BE2C (cell line): ENCODE measurements at regions not wholly inside any gene's neighbourhood (a gene's known extent, or its start where the extent isn't known, plus 50 kb on each side); places are given as distances from the start of the nearest gene placed in this dataset.

Source experiments
- DNase-seq: peaks from one replicate; pipeline ENCODE4 v3.0.0-alpha.2; 2020
- H3K27me3 ChIP-seq: fragments of 250-450 bp; sonication (Bioruptor Pico); 2 replicates; pipeline ENCODE4 v1.5.1; 2020; ENCODE audit warnings: mild to moderate bottlenecking
- H3K36me3 ChIP-seq: fragments of 250-450 bp; sonication (Bioruptor Pico); 2 replicates; pipeline ENCODE4 v1.5.1; 2020; ENCODE audit warnings: mild to moderate bottlenecking
- H3K4me1 ChIP-seq: fragments of 250-450 bp; sonication (Bioruptor Pico); 2 replicates; pipeline ENCODE4 v1.5.1; 2020
- H3K4me3 ChIP-seq: 2 replicates; pipeline ENCODE4 v1.5.1; 2011; ENCODE audit warnings: low read depth, low read length
- H3K9me3 ChIP-seq: fragments of 250-450 bp; sonication (Bioruptor Pico); 2 replicates; pipeline ENCODE4 v1.5.1; 2020
- TF ChIP-seq, protein P1 (sequence below): IDR thresholded peaks from 2 replicates; pipeline ENCODE4 v1.5.1; 2012; ENCODE audit warnings: mild to moderate bottlenecking, low read depth, low read length

DNA sequence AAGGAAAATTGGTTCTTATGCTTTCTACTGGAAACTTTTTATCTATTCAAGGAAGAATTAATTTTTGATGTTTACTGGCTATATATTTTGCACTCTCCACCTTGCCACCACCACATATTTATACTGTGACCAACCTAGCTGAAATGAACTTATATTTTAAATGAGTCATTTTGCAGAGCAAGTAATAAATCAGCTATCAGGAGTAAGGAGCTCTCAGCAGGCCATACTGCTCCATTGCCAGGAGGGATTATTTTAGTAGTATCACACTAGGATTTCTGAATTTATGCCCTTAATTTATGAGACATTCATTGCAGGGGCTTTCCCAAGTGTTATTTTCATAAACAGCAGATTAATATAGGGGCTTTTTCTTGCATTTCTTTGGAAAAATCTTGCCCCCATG lies 125.8 kb upstream of the CYP1B1 start:
- TF ChIP-seq, protein P1, sequence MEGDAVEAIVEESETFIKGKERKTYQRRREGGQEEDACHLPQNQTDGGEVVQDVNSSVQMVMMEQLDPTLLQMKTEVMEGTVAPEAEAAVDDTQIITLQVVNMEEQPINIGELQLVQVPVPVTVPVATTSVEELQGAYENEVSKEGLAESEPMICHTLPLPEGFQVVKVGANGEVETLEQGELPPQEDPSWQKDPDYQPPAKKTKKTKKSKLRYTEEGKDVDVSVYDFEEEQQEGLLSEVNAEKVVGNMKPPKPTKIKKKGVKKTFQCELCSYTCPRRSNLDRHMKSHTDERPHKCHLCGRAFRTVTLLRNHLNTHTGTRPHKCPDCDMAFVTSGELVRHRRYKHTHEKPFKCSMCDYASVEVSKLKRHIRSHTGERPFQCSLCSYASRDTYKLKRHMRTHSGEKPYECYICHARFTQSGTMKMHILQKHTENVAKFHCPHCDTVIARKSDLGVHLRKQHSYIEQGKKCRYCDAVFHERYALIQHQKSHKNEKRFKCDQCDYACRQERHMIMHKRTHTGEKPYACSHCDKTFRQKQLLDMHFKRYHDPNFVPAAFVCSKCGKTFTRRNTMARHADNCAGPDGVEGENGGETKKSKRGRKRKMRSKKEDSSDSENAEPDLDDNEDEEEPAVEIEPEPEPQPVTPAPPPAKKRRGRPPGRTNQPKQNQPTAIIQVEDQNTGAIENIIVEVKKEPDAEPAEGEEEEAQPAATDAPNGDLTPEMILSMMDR: no peak
- Histone ChIP-seq H3K4me3 (no peak overlapping the region), H3K4me1 (no peaks in the 10 kb centered on the region), H3K27me3 (no peaks in the 10 kb centered on the region; the same call in 1 of the 2 replicates), H3K36me3 (no peaks in the 10 kb centered on the region), H3K9me3 (no peaks in the 10 kb centered on the region; the same call in 1 of the 2 replicates)
- DNase-seq: no peak

DNA sequence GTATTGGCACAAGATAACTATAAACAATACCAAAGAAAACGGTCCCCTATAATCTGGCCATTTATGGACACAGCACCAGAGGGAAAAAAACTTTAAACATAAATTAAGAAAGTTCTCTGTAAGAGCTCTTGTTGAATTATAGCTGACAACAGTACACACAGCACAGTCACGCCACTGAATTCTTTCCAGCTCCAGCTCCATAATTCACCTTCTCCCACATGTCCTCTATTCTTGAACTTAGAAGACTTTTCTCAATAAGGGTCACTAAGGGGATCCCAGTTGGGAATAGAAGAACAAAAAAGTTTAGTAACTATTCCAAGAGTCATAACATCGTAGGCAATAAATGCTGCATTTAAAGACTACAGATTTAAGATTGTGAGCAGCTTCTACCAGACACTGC lies 124.6 kb upstream of the CYP1B1 start:
- Histone ChIP-seq H3K36me3 (no peaks in the 10 kb centered on the region), H3K27me3 (no peaks in the 10 kb centered on the region; the same call in 1 of the 2 replicates), H3K4me3 (no peak overlapping the region), H3K9me3 (no peaks in the 10 kb centered on the region; the same call in 1 of the 2 replicates), H3K4me1 (no peaks in the 10 kb centered on the region)
- TF ChIP-seq, protein P1: no peak
- no peak for DNase-seq

DNA sequence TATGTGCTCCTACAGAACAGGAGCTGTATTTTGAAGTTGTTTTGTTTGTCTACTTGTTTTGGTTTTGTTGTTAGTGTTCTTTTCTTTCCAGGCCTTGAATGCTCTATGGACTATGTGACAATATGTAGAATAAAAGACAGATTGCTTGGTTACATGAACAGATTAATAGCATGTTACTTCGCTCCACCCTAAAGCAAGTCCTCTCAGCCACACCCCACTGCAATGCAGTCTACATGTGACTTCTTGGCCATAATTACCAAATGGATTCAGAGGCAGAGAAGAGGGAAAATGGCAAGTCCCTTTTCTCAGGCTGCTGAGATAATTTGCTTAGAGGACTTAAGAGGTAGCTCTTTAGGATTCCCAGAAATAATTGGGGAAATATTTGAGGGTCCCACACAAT lies 123.2 kb upstream of the CYP1B1 start:
- H3K4me1 ChIP-seq: no peaks in the 10 kb centered on the region
- DNase-seq: no peak
- H3K4me3 ChIP-seq: no peak overlapping the region
- H3K27me3 ChIP-seq: no peaks in the 10 kb centered on the region; the same call in 1 of the 2 replicates
- H3K36me3 ChIP-seq: no peaks in the 10 kb centered on the region
- TF ChIP-seq, protein P1: no peak
- H3K9me3 ChIP-seq: no peaks in the 10 kb centered on the region; the same call in 1 of the 2 replicates

DNA sequence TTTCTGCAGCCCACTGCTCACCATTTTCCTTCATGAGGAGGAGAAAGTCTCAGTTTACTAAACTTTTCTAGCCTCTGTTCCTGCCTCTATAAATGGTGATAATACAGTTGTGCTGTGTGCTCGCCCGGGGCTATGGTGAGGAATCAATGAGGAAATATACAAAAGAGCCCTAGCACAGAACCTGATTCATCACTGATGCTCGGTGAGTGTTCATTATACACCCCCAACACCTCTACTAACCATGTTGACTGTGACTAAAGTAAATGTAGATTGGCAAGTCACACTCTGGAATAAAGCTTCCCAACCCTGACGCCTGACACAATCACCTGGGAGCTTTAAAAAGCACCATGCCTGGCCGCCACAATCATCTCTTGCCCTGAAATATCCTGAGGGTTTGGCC lies 118.8 kb upstream of the CYP1B1 start:
- Histone ChIP-seq H3K4me1 (no peaks in the 10 kb centered on the region), H3K4me3 (no peak overlapping the region), H3K36me3 (no peaks in the 10 kb centered on the region), H3K27me3 (no peaks in the 10 kb centered on the region), H3K9me3 (no peaks in the 10 kb centered on the region)
- TF ChIP-seq, protein P1: no peak
- DNase-seq: no peak

DNA sequence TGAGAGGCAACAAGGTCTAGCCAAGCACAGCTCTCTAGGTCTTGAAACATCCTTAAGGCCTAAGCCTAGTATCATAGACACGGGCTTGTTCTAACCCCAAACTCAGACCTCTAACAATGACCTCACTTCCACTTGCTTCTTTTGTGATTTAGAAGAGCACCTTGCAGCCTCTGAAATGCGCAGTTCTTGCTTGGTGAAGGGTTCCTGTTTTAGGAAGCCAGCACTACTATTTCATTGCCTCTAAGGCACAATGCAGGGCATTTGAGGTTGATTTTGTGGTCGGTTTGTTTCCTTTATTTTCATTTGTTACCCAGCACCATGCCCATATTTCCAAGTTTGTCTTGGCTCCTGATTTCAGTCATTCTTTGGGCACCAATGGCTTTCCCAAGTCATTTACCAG lies 117.0 kb upstream of the CYP1B1 start:
- no peaks in the 10 kb centered on the region for H3K4me1 ChIP-seq
- no peaks in the 10 kb centered on the region for H3K36me3 ChIP-seq
- TF ChIP-seq, protein P1: no peak
- no peaks in the 10 kb centered on the region; the same call in 1 of the 2 replicates for H3K9me3 ChIP-seq
- H3K27me3 ChIP-seq: no peaks in the 10 kb centered on the region
- H3K4me3 ChIP-seq: no peak overlapping the region
- no peak for DNase-seq

DNA sequence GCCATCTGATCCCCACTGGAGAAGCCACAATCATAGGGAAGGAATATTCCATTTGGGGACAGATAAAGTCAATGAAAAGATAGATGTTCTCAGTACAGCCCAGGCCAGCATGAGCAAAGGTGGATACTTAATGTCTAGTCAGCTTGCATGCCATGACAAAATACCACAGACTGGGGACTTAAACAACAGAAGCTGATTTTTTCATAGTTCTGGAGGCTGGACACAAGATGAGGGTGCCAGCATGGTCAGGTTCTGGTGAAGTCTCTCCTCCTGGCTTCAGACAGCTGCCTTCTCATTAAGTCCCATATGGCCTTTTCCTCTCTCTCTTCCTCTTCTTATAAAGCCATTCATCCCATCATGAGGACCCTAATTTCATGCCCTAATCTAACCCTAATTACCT lies 116.1 kb upstream of the CYP1B1 start:
- Histone ChIP-seq H3K27me3 (no peaks in the 10 kb centered on the region), H3K36me3 (no peaks in the 10 kb centered on the region), H3K4me1 (no peaks in the 10 kb centered on the region), H3K4me3 (no peak overlapping the region), H3K9me3 (no peaks in the 10 kb centered on the region; the same call in 1 of the 2 replicates)
- TF ChIP-seq, protein P1: no peak
- no peak for DNase-seq
